ENCODE measurements at regions not wholly inside any gene's neighbourhood (a gene's known extent, or its start where the extent isn't known, plus 50 kb on each side); places are given as distances from the start of the nearest gene placed in this dataset.

GRCh38 chr11:97615546-97615945, 1225.7 kb downstream of the JRKL start:
- Histone ChIP-seq H2AK5ac (ENCODE audit: insufficient read length, low read length) (no peak overlapping the region), H2BK15ac (ENCODE audit: low read depth, low read length) (no peak overlapping the region), H3T11ph (ENCODE audit: low read length) (no peak overlapping the region), H3K27ac (ENCODE audit: insufficient read length, low read depth, low read length) (no peak overlapping the region), H3K23ac (ENCODE audit: insufficient read length, low read depth, low read length) (no peak overlapping the region), H4K5ac (ENCODE audit: insufficient read length, low read depth, low read length) (no peak overlapping the region), H4K91ac (ENCODE audit: insufficient read length, low read depth, low read length) (no peak overlapping the region), H3K18ac (ENCODE audit: insufficient read length, low read depth, low read length) (no peak overlapping the region), H3K9ac (ENCODE audit: extremely low read depth, insufficient read length, low read length) (no peak overlapping the region), H3K4ac (ENCODE audit: low read depth, low read length) (no peak overlapping the region), H3K79me2 (ENCODE audit: insufficient read depth, low read length) (no peaks in the 10 kb centered on the region), H3K14ac (ENCODE audit: insufficient read depth, low read length) (no peak overlapping the region), H3K9me3 (ENCODE audit: control insufficient read depth, low read depth, low read length) (peaks cover 5% of the 10 kb centered on the region), H3K23me2 (ENCODE audit: insufficient read length, low read depth, low read length, poor library complexity, severe bottlenecking) (no peaks in the 10 kb centered on the region), H3K56ac (ENCODE audit: insufficient read length, low read depth, low read length) (no peak overlapping the region), H3K27me3 (ENCODE audit: insufficient read depth, low read length) (no peaks in the 10 kb centered on the region), H4K8ac (replicated peaks; ENCODE audit: insufficient read length, low read depth, low read length) (no peak overlapping the region), H3K4me1 (ENCODE audit: insufficient read depth, low read length) (no peaks in the 10 kb centered on the region), H2BK20ac (ENCODE audit: low read depth, low read length, poor library complexity, severe bottlenecking) (no peak overlapping the region), H3K4me2 (ENCODE audit: insufficient read depth, insufficient read length, low read length) (no peak overlapping the region), H2BK120ac (ENCODE audit: low read depth, low read length, poor library complexity, severe bottlenecking) (no peak overlapping the region), H2AFZ (ENCODE audit: low read length) (no peak overlapping the region), H3K79me1 (ENCODE audit: insufficient read depth, low read depth, low read length, poor library complexity, severe bottlenecking) (no peaks in the 10 kb centered on the region), H2BK12ac (ENCODE audit: insufficient read length, low read depth, low read length) (no peak overlapping the region), H2BK5ac (ENCODE audit: insufficient read length, low read length) (no peak overlapping the region), H4K20me1 (ENCODE audit: control insufficient read depth, insufficient read depth, insufficient read length) (no peaks in the 10 kb centered on the region)
- peaks cover 5 to 10% of the 10 kb centered on the region in 2 experiments; a peak in 4 of 5 replicates for H3K9me3 Mint-ChIP-seq
- no peak overlapping the region for H3K4me3 Mint-ChIP-seq
- H3K27ac Mint-ChIP-seq: no peak overlapping the region; a peak in 1 of 7 replicates
- no peak for DNase-seq
- H3K27me3 Mint-ChIP-seq (ENCODE audit: low read depth): no peaks in the 10 kb centered on the region
- TF ChIP-seq CTCF (conservative IDR thresholded peaks at IDR 0.05): no peak
- H3K4me1 Mint-ChIP-seq: peaks cover 0 to 2% of the 10 kb centered on the region in 2 experiments; a peak in 1 of 4 replicates
- peaks cover 4 to 8% (median 6%) of the 10 kb centered on the region in 3 experiments for H3K36me3 Mint-ChIP-seq (ENCODE audit: insufficient read depth in 1 of 3, low read depth in 3 of 3)
- WGBS (ENCODE audit: extremely low coverage, insufficient read length, low lambda C conversion rate): no CpG with 5 or more reads among the region's 4 CpGs
